HG03095 (cell line): ENCODE measurements at regions not wholly inside any gene's neighbourhood (a gene's known extent, or its start where the extent isn't known, plus 50 kb on each side); places are given as distances from the start of the nearest gene placed in this dataset.
"Not testable (repeated sequence)": the region's sequence is repeated elsewhere in the genome, so short reads cannot be mapped to it uniquely, and the experiment has no call there.

Experiments used
- ATAC-seq: cut with Tn5 transposase; IDR thresholded peaks from one replicate; pipeline ENCODE4 v1.9.1; 2021; ENCODE audit warnings: moderate library complexity; ENCODE audit not compliant: unreplicated experiment

- ATAC-seq: no peak
These were observed 417.1 kb downstream of the SOCS6 start for GRCh38 chr18:70705831-70706416.

GRCh38 chr18:70700496-70700895, 411.7 kb downstream of the SOCS6 start:
- no peak for ATAC-seq

GRCh38 chr18:70698574-70698973, 409.7 kb downstream of the SOCS6 start:
- no peak for ATAC-seq

DNA sequence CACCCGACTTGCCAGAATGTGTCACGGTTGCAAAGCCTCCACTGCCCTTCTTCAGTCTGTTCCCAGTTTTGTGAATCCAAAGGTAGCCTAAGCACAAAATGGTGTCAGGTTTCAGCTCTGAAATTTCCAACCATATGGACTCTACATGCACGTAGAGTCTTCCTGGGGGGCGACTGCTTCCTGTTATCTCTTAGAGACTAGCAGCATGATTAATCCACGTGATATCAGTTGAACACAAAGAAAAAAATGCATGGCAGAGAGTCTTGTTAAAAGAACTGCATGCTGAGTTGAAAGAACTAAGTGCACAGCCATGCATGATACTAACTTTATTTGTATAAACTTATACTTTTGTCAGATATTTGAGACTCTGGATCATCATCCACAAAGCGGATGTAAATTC, 404.4 kb downstream of the SOCS6 start:
- no peak for ATAC-seq

GRCh38 chr18:70689765-70690164, 400.9 kb downstream of the SOCS6 start:
- not testable (repeated sequence) for ATAC-seq

GRCh38 chr18:70688286-70688685, 399.4 kb downstream of the SOCS6 start:
- ATAC-seq: no peak

DNA sequence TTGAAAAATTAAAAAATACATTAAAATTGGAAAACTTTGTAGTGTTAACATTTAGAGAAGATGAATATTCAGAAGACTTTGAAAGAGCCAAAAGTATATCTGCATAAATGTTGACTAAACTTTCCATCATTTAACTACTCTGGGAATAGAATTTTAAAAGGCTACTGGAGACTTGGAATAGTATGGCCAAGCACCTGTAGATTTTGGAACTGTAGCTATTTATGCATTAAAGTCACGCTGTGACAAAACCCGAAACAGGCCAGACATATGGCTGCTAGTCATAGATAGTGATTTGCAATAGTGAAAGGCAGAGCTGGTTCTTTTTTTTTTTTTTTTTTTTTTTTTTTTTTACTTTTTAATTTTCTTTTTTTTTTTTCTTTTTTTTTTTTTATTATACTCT, 396.0 kb downstream of the SOCS6 start:
- no peak for ATAC-seq

GRCh38 chr18:70683263-70683662, 394.4 kb downstream of the SOCS6 start:
- no peak for ATAC-seq

DNA sequence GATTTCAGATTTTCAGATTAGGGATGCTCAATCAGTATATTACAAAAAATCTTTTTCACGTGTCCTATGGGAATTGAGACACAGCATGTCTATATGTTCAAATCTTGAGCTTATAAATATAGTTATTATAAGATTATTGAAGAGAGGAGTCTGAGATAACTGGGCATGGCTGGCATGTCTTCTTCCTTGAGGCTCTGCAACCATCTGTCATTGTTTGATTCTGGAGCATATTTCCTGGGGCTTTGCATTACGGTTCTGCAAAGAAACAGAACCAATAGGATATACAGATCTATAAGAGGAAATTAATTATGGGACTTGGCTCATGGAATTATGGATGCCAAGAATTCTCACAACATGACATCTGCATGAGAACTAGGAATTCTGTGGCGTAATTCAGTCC, 386.1 kb downstream of the SOCS6 start:
- no peak for ATAC-seq

- no peak for ATAC-seq
These were observed 385.0 kb downstream of the SOCS6 start for GRCh38 chr18:70673831-70674230.

GRCh38 chr18:70672581-70672980, 383.7 kb downstream of the SOCS6 start:
- no peak for ATAC-seq

GRCh38 chr18:70671889-70672565, 383.2 kb downstream of the SOCS6 start:
- no peak for ATAC-seq

- no peak for ATAC-seq
These were observed 378.1 kb downstream of the SOCS6 start for GRCh38 chr18:70666936-70667335.

DNA sequence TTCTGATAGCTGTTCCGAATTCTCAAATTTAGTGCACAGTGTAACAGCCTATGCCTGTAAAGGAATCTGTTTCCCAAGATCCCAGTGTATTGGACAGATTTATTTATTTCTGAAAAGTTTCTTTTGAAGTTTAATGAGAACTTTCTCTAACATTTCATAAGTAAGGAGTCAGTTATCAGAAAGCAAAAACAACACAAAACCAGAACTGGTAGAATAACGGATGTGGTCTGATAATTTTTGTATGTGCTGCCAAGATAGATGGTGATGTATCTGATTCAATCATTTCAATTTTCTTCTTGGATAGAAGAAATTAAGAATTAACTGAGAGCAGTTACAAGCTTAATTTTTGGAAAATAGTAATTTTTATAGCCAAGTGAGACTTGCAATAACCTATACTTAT, 374.3 kb downstream of the SOCS6 start:
- ATAC-seq: no peak

GRCh38 chr18:70662588-70662987, 373.7 kb downstream of the SOCS6 start:
- no peak for ATAC-seq

DNA sequence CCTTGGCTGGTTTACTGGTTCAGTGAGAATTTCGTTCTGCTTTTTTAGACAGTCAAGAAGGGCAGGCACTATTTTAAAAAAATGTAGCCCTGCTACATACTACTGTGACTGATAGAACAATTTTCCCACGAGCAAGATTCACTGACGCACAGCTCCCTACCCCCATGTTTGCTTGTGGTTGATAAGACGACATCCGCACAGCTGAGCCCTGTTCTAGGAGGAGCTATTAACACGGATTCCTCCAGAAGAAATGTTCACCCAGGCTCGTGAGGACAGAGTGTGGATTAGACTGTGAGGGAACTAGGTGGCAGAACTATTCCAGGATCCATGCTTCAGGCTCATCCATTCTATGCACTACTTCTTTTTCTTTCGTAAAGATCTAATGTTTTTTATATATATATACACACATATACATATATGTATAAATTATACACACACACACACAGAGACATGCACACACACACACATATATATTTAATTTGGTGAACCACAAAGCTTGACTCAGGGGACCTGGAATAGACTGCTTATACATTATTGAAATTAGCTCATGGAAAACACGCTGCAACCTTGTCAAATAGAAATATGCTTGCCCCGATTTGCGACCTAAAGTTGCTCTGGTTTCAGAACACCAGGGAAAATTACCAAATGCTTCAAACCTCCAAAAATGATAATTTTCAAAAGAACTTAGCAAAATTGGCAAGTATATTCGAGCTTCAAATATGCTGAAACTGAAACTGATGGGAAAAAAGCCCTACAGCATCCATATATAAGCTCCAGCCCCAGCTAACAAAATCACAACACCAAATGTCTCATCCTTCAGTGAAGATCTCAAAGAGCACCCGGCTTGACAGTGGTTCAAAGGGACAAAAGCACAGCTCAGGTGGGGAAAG, 370.4 kb downstream of the SOCS6 start:
- no peak for ATAC-seq

GRCh38 chr18:70653671-70654070, 364.8 kb downstream of the SOCS6 start:
- no peak for ATAC-seq

DNA sequence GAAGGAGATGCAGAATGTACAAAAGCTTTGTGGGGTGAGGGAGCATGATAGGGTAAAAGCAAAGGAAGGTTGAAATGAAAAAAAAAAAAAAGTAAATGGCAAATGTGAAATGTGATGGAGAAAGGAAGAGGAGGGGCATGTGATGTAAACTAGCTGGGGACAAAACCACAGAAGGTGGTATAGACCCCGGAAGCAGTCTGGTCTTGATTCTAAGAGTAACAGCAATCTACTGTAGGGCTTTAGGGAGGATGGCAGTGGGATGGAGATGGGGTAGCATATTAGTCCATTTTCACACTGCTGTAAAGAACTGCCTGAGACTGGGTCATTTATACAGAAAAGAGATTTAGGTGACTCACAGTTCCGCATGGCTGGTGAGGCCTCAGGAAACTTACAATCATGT, 362.0 kb downstream of the SOCS6 start:
- ATAC-seq: no peak

GRCh38 chr18:70649683-70650082, 360.8 kb downstream of the SOCS6 start:
- ATAC-seq: no peak

GRCh38 chr18:70645971-70646370, 357.1 kb downstream of the SOCS6 start:
- no peak for ATAC-seq

- ATAC-seq: no peak
These were observed 355.0 kb downstream of the SOCS6 start for GRCh38 chr18:70643812-70644211.
